GM19438 (cell line): ENCODE measurements at regions not wholly inside any gene's neighbourhood (a gene's known extent, or its start where the extent isn't known, plus 50 kb on each side); places are given as distances from the start of the nearest gene placed in this dataset.
"Not testable (repeated sequence)": the region's sequence is repeated elsewhere in the genome, so short reads cannot be mapped to it uniquely, and the experiment has no call there.

Experiments
- ATAC-seq: cut with Tn5 transposase; IDR thresholded peaks from one replicate; pipeline ENCODE4 v1.9.1; 2021; ENCODE audit warnings: low read depth; ENCODE audit not compliant: unreplicated experiment

- no peak for ATAC-seq
These were observed 231.1 kb upstream of the ZNF804A start for GRCh38 chr2:184367211-184367610.

GRCh38 chr2:184369307-184369706 is 229.0 kb upstream of the ZNF804A start:
- no peak for ATAC-seq

GRCh38 chr2:184370954-184371353 is 227.4 kb upstream of the ZNF804A start:
- ATAC-seq: no peak

- ATAC-seq: no peak
These were observed 226.7 kb upstream of the ZNF804A start for GRCh38 chr2:184371641-184372040.

GRCh38 chr2:184372484-184372883 is 225.8 kb upstream of the ZNF804A start:
- ATAC-seq: no peak

- ATAC-seq: no peak
These were observed 203.7 kb upstream of the ZNF804A start for GRCh38 chr2:184394642-184395041.

- no peak for ATAC-seq
These were observed 195.9 kb upstream of the ZNF804A start for GRCh38 chr2:184402381-184402780.

GRCh38 chr2:184407041-184407630 is 191.2 kb upstream of the ZNF804A start:
- ATAC-seq: not testable (repeated sequence)

GRCh38 chr2:184410160-184410559 is 188.2 kb upstream of the ZNF804A start:
- ATAC-seq: no peak

GRCh38 chr2:184413221-184413620 is 185.1 kb upstream of the ZNF804A start:
- no peak for ATAC-seq

- no peak for ATAC-seq
These were observed 184.6 kb upstream of the ZNF804A start for GRCh38 chr2:184413671-184414229.

GRCh38 chr2:184416146-184416913 is 182.0 kb upstream of the ZNF804A start:
- no peak for ATAC-seq

- no peak for ATAC-seq
These were observed 178.6 kb upstream of the ZNF804A start for GRCh38 chr2:184419744-184420143.

- not testable (repeated sequence) for ATAC-seq
These were observed 176.9 kb upstream of the ZNF804A start for GRCh38 chr2:184421456-184421855.

GRCh38 chr2:184425083-184425482 is 173.2 kb upstream of the ZNF804A start:
- no peak for ATAC-seq

GRCh38 chr2:184444217-184444616 is 154.1 kb upstream of the ZNF804A start:
- ATAC-seq: peak; percentile 92

GRCh38 chr2:184444623-184445223 is 153.6 kb upstream of the ZNF804A start:
- no peak for ATAC-seq

GRCh38 chr2:184449760-184450159 is 148.6 kb upstream of the ZNF804A start:
- ATAC-seq: no peak

GRCh38 chr2:184452907-184453306 is 145.4 kb upstream of the ZNF804A start:
- no peak for ATAC-seq

- no peak for ATAC-seq
These were observed 142.7 kb upstream of the ZNF804A start for GRCh38 chr2:184455624-184456023.

GRCh38 chr2:184456693-184457092 is 141.6 kb upstream of the ZNF804A start:
- not testable (repeated sequence) for ATAC-seq
